ENCODE measurements at regions not wholly inside any gene's neighbourhood (a gene's known extent, or its start where the extent isn't known, plus 50 kb on each side); places are given as distances from the start of the nearest gene placed in this dataset.

DNA sequence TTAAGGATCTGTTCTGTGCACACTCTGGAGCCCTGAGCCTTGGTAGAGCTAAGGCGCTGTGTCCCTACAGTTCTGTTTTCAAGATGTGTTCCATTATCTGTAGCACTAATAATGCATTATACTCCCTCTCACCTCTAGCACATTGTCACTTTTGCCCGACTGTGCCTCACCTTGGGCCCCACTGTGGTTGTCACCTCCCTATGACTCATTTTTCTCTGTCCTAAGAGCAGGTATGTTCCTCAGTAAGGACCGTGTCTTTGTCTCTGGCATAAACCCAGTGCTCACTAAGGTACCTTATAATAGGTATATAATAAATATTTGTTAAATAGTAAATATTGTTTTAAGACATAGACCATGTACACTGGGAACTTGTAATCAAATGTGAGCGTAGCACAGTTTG is 942.5 kb upstream of the CITED2 start:
- no peaks in the 10 kb centered on the region for H3K9me3 ChIP-seq (replicated peaks; ENCODE audit: control insufficient read depth, insufficient read depth, low read depth, low read length)
- POLR2A ChIA-PET: no interaction called here
- H3K79me2 ChIP-seq (ENCODE audit: control insufficient read depth, insufficient read depth, low read length): no peaks in the 10 kb centered on the region
- in situ Hi-C loops (cut with MboI) (no loop called here), intact Hi-C loops (cut with micrococcal nuclease) (no loop called here)
- no peak for ATAC-seq
- H3K4me1 ChIP-seq (replicated peaks in 1 of 2; ENCODE audit: control insufficient read depth in 2 of 2, insufficient read depth in 2 of 2, low read length in 2 of 2): no peaks in the 10 kb centered on the region
- H3K36me3 ChIP-seq (ENCODE audit: control insufficient read depth, insufficient read depth, low read length): peaks cover 12% of the 10 kb centered on the region; the same call in 1 of the 3 replicates
- H2AFZ ChIP-seq (ENCODE audit: low read depth, low read length): no peak overlapping the region
- FAIRE-seq: no peak
- no TSS peak for BruUV-seq (replicated peaks)
- no peak for DNase-seq (ENCODE audit: extremely low read depth in 1 of 4, low spot score in 3 of 4)
- H3K27me3 ChIP-seq (ENCODE audit: control insufficient read depth in 2 of 2, insufficient read depth in 2 of 2, low read length in 2 of 2): no peaks in the 10 kb centered on the region
- H4K20me1 ChIP-seq (replicated peaks; ENCODE audit: control insufficient read depth, insufficient read depth, low read length): no peaks in the 10 kb centered on the region
- H3K4me2 ChIP-seq (ENCODE audit: insufficient read depth, low read length): no peak overlapping the region
- no peak overlapping the region for H3K27ac ChIP-seq (ENCODE audit: extremely low read depth, low read depth, low read length)
- CTCF ChIA-PET (ENCODE audit: low intra/inter-chr PET ratio): no interaction called here
- no peak overlapping the region for H3K4me3 ChIP-seq
- H3K9me1 ChIP-seq (ENCODE audit: control insufficient read depth, insufficient read depth, low read length): no peaks in the 10 kb centered on the region
- H3K9ac ChIP-seq (ENCODE audit: insufficient read depth in 1 of 2, low read depth in 2 of 2, low read length in 2 of 2): no peak overlapping the region
- WGBS (ENCODE audit: insufficient coverage, low coverage, missing lambda C conversion rate): 61% methylated on average over 4 of the region's 4 CpGs
- no peak for TF ChIP-seq MCM5 (IDR thresholded peaks at IDR 0.05; ENCODE audit: low read depth)
- TF ChIP-seq, protein P1, sequence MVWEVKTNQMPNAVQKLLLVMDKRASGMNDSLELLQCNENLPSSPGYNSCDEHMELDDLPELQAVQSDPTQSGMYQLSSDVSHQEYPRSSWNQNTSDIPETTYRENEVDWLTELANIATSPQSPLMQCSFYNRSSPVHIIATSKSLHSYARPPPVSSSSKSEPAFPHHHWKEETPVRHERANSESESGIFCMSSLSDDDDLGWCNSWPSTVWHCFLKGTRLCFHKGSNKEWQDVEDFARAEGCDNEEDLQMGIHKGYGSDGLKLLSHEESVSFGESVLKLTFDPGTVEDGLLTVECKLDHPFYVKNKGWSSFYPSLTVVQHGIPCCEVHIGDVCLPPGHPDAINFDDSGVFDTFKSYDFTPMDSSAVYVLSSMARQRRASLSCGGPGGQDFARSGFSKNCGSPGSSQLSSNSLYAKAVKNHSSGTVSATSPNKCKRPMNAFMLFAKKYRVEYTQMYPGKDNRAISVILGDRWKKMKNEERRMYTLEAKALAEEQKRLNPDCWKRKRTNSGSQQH (CRISPR knock-in tag; IDR thresholded peaks at IDR 0.05): no peak
- TF ChIP-seq ETV1 (tag; conservative IDR thresholded peaks at IDR 0.05; ENCODE audit: low read depth): no peak
- no peak for TF ChIP-seq ZNF165 (CRISPR knock-in tag; IDR thresholded peaks at IDR 0.05; ENCODE audit: borderline replicate concordance)
- TF ChIP-seq, protein P2, sequence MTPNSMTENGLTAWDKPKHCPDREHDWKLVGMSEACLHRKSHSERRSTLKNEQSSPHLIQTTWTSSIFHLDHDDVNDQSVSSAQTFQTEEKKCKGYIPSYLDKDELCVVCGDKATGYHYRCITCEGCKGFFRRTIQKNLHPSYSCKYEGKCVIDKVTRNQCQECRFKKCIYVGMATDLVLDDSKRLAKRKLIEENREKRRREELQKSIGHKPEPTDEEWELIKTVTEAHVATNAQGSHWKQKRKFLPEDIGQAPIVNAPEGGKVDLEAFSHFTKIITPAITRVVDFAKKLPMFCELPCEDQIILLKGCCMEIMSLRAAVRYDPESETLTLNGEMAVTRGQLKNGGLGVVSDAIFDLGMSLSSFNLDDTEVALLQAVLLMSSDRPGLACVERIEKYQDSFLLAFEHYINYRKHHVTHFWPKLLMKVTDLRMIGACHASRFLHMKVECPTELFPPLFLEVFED (CRISPR knock-in tag; conservative IDR thresholded peaks at IDR 0.05): no peak
- no peak for TF ChIP-seq SRF (CRISPR knock-in tag; IDR thresholded peaks at IDR 0.05)
- TF ChIP-seq HOXB6 (CRISPR knock-in tag; IDR thresholded peaks at IDR 0.05; ENCODE audit: borderline replicate concordance): no peak
- TF ChIP-seq, protein P3, sequence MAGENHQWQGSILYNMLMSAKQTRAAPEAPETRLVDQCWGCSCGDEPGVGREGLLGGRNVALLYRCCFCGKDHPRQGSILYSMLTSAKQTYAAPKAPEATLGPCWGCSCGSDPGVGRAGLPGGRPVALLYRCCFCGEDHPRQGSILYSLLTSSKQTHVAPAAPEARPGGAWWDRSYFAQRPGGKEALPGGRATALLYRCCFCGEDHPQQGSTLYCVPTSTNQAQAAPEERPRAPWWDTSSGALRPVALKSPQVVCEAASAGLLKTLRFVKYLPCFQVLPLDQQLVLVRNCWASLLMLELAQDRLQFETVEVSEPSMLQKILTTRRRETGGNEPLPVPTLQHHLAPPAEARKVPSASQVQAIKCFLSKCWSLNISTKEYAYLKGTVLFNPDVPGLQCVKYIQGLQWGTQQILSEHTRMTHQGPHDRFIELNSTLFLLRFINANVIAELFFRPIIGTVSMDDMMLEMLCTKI (IDR thresholded peaks at IDR 0.05; ENCODE audit: partially characterized antibody): no peak
- no peak for TF ChIP-seq ZNF316 (IDR thresholded peaks at IDR 0.05)
- no peak for TF ChIP-seq SIRT6 (IDR thresholded peaks at IDR 0.05; ENCODE audit: low read depth, low read length)
- TF ChIP-seq HMGN3 (IDR thresholded peaks at IDR 0.05; ENCODE audit: borderline replicate concordance, extremely low read depth, insufficient read length, low read depth, low read length): no peak
- TF ChIP-seq, protein P4, sequence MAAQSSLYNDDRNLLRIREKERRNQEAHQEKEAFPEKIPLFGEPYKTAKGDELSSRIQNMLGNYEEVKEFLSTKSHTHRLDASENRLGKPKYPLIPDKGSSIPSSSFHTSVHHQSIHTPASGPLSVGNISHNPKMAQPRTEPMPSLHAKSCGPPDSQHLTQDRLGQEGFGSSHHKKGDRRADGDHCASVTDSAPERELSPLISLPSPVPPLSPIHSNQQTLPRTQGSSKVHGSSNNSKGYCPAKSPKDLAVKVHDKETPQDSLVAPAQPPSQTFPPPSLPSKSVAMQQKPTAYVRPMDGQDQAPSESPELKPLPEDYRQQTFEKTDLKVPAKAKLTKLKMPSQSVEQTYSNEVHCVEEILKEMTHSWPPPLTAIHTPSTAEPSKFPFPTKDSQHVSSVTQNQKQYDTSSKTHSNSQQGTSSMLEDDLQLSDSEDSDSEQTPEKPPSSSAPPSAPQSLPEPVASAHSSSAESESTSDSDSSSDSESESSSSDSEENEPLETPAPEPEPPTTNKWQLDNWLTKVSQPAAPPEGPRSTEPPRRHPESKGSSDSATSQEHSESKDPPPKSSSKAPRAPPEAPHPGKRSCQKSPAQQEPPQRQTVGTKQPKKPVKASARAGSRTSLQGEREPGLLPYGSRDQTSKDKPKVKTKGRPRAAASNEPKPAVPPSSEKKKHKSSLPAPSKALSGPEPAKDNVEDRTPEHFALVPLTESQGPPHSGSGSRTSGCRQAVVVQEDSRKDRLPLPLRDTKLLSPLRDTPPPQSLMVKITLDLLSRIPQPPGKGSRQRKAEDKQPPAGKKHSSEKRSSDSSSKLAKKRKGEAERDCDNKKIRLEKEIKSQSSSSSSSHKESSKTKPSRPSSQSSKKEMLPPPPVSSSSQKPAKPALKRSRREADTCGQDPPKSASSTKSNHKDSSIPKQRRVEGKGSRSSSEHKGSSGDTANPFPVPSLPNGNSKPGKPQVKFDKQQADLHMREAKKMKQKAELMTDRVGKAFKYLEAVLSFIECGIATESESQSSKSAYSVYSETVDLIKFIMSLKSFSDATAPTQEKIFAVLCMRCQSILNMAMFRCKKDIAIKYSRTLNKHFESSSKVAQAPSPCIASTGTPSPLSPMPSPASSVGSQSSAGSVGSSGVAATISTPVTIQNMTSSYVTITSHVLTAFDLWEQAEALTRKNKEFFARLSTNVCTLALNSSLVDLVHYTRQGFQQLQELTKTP (IDR thresholded peaks at IDR 0.05; ENCODE audit: low read depth in 1 of 2, partially characterized antibody in 2 of 2): no peak
- TF ChIP-seq, protein P5, sequence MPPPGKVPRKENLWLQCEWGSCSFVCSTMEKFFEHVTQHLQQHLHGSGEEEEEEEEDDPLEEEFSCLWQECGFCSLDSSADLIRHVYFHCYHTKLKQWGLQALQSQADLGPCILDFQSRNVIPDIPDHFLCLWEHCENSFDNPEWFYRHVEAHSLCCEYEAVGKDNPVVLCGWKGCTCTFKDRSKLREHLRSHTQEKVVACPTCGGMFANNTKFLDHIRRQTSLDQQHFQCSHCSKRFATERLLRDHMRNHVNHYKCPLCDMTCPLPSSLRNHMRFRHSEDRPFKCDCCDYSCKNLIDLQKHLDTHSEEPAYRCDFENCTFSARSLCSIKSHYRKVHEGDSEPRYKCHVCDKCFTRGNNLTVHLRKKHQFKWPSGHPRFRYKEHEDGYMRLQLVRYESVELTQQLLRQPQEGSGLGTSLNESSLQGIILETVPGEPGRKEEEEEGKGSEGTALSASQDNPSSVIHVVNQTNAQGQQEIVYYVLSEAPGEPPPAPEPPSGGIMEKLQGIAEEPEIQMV (tag; conservative IDR thresholded peaks at IDR 0.05; ENCODE audit: low read depth): no peak

All from K562 (cell line).